Stimulated activated CD8-positive, alpha-beta memory T cell treated with anti-CD3 and anti-CD28 coated beads, Interleukin-12 subunit alpha, Interleukin-12 subunit beta, amount 100 ng/mL, for 1 hour (primary cell): ENCODE measurements at regions not wholly inside any gene's neighbourhood (a gene's known extent, or its start where the extent isn't known, plus 50 kb on each side); places are given as distances from the start of the nearest gene placed in this dataset.
"Not testable (repeated sequence)": the region's sequence is repeated elsewhere in the genome, so short reads cannot be mapped to it uniquely, and the experiment has no call there.

Experiments
- DNase-seq: peaks from one replicate; pipeline ENCODE4 v3.0.0-alpha.2; 2020; ENCODE audit warnings: low read depth

GRCh38 chr1:55868026-55868425, 652.9 kb upstream of the USP24 start:
- DNase-seq, result no peak

GRCh38 chr1:55867304-55867843, 652.2 kb upstream of the USP24 start:
- no peak for DNase-seq

GRCh38 chr1:55865778-55866177, 650.6 kb upstream of the USP24 start:
- DNase-seq, result not testable (repeated sequence)

- DNase-seq, result no peak
These were observed 649.1 kb upstream of the USP24 start for GRCh38 chr1:55864251-55864650.

- DNase-seq, result no peak
These were observed 646.6 kb upstream of the USP24 start for GRCh38 chr1:55861676-55862340.

- no peak for DNase-seq
These were observed 645.8 kb upstream of the USP24 start for GRCh38 chr1:55860798-55861519.

GRCh38 chr1:55860326-55860725, 645.2 kb upstream of the USP24 start:
- DNase-seq, result no peak

GRCh38 chr1:55854911-55855310, 639.7 kb upstream of the USP24 start:
- no peak for DNase-seq

- DNase-seq, result no peak
These were observed 633.7 kb upstream of the USP24 start for GRCh38 chr1:55848906-55849305.

GRCh38 chr1:55846051-55846450, 630.9 kb upstream of the USP24 start:
- DNase-seq, result no peak

GRCh38 chr1:55844322-55844721, 629.2 kb upstream of the USP24 start:
- DNase-seq, result no peak

GRCh38 chr1:55839626-55840025, 624.5 kb upstream of the USP24 start:
- no peak for DNase-seq

GRCh38 chr1:55839221-55839620, 624.1 kb upstream of the USP24 start:
- no peak for DNase-seq

GRCh38 chr1:55836086-55836485, 620.9 kb upstream of the USP24 start:
- DNase-seq, result no peak

- no peak for DNase-seq
These were observed 618.4 kb upstream of the USP24 start for GRCh38 chr1:55833529-55834091.

GRCh38 chr1:55831759-55832158, 616.6 kb upstream of the USP24 start:
- DNase-seq, result no peak

- no peak for DNase-seq
These were observed 612.9 kb upstream of the USP24 start for GRCh38 chr1:55828044-55828443.

GRCh38 chr1:55827350-55827749, 612.2 kb upstream of the USP24 start:
- no peak for DNase-seq

- DNase-seq, result no peak
These were observed 611.4 kb upstream of the USP24 start for GRCh38 chr1:55826381-55827080.

- no peak for DNase-seq
These were observed 610.3 kb upstream of the USP24 start for GRCh38 chr1:55825461-55825860.

GRCh38 chr1:55824251-55824640, 609.1 kb upstream of the USP24 start:
- no peak for DNase-seq

- no peak for DNase-seq
These were observed 608.5 kb upstream of the USP24 start for GRCh38 chr1:55823541-55824250.
